Spleen (tissue), 7 donors: ENCODE measurements at regions not wholly inside any gene's neighbourhood (a gene's known extent, or its start where the extent isn't known, plus 50 kb on each side); places are given as distances from the start of the nearest gene placed in this dataset.
"Not testable (repeated sequence)": the region's sequence is repeated elsewhere in the genome, so short reads cannot be mapped to it uniquely, and the experiment has no call there.

ENCODE experiments used
- POLR2A ChIP-seq, 3 donors: fragments of 450-650 bp; IDR thresholded peaks; one replicate each; pipeline ENCODE4 v1.5.1; 2017; ENCODE audit warnings: antibody characterized with exemption in 3 of 3, mild to moderate bottlenecking in 1 of 3
- POLR2AphosphoS5 ChIP-seq, 3 donors: sonication (generic); formaldehyde crosslinking; IDR thresholded peaks; one replicate each; pipeline ENCODE4 v1.5.1; 2017; ENCODE audit warnings: antibody characterized with exemption in 3 of 3
- TF ChIP-seq, protein P1 (sequence below), 11 experiments: fragments of 200-600 bp in 7 of 11; fragments of 450-650 bp in 4 of 11; sonication (generic) in 4 of 11; IDR thresholded peaks in 8 of 11; conservative IDR thresholded peaks in 3 of 11; 1 replicate in 7 of 11; 2 replicates in 4 of 11; pipeline versions ENCODE4 v1.4.0 to v1.8.0; 2016 to 2021; ENCODE audit warnings: antibody characterized with exemption in 11 of 11, inconsistent platforms in 4 of 11, mild to moderate bottlenecking in 1 of 11
- donor health status: DM: no; HTN: no; CAD: no; lungs with moderate emphysema.
- donor health status: DM: no; HTN: no; CAD: no.
- donor health status: DM: no; HTN: no; CAD: no.

DNA sequence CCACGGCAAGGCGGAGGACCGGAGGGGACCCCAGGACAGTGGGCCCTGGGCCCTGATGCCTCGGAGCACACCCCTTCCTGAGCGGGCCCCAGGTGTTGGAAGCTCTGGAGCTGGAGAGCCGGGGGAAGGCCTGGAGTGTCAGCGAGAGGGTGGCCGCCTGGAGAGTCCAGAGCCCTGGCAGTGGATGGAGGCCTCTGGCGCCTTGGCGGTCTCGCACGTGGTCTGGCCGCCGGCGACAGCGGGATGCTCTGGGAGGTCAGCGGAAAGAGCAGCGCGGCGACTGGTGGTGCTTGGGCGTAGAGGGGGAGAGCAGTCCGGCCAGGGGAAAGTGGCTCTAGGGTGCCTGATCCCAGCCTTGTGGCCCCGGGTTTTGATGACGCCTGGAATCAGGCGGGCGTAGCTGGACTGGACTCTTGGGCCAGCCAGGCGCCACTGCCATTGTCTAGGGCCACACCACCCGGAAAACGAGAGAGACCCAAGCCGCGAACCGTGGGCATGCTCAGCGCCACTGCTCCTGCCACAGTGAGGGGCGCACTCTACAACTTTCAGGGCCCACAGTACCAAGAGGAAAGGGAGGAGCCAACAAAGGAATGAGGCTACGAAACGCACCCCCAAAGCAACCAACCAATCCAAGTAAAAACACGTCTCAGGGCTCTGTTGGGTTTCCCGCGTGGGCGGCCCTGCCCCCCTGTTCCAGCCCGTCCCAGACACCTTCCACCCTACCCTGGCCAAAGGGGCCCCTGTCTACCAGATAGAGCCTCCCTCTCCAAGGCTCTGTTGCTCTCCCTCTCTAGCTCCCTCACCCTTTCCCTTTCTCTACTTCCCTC lies 1381.2 kb upstream of the DEFB115 start:
- TF ChIP-seq, protein P1, sequence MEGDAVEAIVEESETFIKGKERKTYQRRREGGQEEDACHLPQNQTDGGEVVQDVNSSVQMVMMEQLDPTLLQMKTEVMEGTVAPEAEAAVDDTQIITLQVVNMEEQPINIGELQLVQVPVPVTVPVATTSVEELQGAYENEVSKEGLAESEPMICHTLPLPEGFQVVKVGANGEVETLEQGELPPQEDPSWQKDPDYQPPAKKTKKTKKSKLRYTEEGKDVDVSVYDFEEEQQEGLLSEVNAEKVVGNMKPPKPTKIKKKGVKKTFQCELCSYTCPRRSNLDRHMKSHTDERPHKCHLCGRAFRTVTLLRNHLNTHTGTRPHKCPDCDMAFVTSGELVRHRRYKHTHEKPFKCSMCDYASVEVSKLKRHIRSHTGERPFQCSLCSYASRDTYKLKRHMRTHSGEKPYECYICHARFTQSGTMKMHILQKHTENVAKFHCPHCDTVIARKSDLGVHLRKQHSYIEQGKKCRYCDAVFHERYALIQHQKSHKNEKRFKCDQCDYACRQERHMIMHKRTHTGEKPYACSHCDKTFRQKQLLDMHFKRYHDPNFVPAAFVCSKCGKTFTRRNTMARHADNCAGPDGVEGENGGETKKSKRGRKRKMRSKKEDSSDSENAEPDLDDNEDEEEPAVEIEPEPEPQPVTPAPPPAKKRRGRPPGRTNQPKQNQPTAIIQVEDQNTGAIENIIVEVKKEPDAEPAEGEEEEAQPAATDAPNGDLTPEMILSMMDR (IDR thresholded peaks at IDR 0.05 in 8 of 11, conservative IDR thresholded peaks at IDR 0.05 in 3 of 11) = not testable (repeated sequence)
- not testable (repeated sequence) for TF ChIP-seq POLR2A, POLR2AphosphoS5 (IDR thresholded peaks at IDR 0.05)
